ENCODE measurements at regions not wholly inside any gene's neighbourhood (a gene's known extent, or its start where the extent isn't known, plus 50 kb on each side); places are given as distances from the start of the nearest gene placed in this dataset.

DNA sequence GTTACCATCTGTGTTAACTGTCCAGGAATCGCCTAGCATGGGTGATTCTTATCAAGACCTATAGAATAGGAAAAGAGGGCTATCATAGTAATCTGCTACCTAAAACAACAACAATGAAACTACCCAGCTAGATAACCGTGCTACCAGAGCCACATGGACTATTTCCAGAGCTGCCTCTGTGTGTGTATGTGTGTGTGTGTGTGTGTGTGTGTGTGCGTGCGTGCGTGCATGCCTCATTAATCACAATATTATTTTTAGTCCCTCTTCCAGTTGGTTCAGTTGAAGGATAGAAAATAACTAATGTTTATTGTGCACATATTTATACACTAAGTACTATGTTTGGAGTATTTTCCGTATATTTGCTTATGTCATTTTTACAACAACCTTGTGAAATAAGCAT, 201.1 kb downstream of the SP3 start:
- no peak for DNase-seq

DNA sequence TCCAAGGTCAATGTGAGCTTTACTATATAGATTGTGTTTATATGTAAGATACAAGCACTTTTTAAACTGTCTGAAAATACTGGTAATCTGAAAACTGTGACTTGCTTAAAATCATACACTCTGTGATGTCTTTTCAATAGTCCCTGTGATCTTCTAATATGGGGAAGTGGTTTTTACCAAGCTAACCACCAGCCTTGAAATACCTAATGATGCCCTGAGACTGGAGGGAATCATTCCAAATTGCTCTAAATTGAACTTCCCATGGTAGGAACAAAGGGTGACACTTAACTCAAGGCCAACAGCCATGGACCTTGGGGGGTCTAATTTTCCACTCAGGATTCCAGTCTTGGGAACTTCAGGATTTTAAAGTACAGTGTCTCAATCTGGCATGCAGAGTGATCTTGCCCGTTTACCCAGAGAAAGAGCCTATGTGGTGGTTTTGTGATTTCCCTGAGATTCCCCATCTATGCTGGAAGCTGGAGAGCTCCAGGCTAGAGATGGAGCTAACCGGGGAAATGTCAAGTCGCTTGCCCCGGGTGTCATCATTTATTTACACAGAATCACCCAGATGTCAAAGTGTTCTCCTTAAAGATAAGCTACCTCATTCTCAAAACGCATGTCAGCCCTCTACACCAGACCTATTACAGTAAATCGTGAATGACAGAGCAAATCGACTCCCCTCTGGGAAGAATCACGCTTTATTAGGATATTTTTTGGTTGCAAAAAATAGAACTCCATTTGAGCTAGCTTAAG, 198.5 kb downstream of the SP3 start:
- no peak for DNase-seq

DNA sequence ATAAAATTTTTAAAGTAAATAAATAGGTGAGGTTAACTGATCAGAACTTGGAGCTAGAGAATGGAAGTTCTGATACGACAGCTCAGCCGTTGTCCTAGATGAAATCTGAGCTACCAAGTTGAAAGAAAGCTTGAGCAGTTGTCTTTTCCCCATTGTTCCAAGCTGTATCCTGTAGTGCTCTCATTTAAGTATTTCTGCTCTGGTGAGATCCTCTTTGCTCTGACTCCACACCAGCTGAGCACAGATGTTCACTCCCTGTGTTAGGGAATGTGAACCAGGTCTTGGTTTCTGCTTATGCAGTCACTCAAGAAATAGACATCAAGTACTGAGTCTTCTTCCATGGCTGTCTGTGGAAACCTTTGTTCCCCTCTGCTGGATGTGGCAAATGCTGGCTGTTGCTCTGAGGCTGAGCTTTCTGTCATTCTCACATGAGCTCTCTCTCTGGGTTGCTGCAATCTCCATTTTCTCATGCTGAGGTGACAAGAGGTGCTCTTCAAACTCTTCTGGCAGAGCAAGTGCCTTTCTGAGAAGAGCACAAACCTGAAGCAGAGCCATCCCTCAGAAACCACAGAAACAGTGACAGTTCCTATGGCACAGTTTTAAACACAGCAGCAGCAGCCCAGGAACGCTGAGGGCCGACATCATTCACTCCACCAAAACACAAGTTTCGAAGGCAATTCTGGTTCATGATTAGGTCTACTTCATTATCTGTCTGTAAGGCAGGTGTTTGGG, 194.1 kb downstream of the SP3 start:
- DNase-seq: no peak

DNA sequence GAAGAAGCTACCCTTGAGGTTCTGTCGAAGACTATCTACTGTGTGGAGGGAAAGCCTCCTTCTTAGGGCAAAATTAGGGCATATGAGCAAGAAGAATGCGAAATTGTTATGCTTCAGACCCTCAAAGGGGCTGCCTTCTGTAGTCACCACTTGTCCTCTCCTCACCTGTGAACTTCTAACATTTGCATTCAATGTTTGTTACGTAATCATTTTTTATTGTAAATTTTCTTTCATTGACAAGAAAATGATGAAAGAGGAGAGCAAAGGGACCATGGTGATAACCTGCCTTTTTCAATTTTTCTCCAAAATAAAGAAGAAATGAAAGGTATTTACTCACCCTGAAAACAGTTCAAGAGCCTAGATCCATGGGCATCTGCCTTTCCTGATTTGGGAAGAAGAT, 193.0 kb downstream of the SP3 start:
- no peak for DNase-seq

DNA sequence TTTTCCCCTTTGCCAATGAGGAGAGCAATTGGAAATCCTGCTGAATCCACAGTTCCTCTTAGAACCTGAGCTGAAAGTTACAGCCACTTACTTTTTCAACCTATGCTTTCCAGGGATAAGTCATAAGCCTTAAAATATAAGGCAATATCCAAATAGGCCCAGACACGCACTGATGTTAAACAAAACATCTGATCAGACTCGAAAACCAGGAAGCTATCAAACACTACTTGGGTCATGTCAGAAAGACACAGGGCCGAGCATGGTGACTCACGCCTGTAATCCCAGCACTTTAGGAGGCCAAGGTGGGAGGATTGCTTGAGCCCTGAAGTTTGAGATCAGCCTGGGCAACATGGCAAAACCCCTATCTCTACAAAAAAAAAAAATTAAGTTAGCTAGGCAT, 192.1 kb downstream of the SP3 start:
- no peak for DNase-seq

DNA sequence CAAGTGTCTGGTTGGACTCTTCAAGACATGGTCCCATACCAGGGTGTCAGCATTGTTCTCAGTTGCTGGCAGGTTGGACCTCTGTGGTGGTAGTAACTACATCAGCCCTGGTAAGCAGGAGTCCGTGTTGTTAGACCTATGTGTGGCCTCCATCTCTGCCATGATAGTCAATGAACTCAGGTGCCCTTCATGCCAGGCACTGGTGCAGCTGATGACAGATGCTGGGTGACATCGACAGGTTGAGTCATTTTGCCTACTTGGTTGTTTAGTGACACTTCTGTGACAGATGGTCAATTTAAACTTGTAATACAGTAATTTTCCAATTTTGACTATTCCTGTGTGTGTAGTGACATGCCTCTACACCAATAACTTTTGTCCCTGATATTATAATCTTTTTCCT, 189.7 kb downstream of the SP3 start:
- DNase-seq: no peak

DNA sequence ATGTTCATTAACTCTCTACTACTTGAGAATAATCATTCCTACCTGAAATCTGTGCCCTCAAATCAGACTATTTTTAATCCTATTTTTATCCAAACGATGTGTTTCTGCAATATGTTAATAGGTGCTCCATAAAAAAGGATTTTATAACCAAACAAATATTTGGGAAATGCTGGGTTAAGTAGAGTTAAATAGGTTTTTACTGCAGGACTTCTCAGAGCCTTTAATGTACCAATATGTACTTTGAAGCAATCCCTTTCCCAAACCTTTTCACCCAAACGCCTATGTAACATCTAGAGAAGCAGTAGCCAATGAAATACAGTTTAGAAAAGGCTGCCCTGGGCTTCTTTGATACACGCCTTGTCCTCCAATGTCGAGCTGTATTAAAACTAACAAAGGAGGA, 182.5 kb downstream of the SP3 start:
- DNase-seq: no peak

DNA sequence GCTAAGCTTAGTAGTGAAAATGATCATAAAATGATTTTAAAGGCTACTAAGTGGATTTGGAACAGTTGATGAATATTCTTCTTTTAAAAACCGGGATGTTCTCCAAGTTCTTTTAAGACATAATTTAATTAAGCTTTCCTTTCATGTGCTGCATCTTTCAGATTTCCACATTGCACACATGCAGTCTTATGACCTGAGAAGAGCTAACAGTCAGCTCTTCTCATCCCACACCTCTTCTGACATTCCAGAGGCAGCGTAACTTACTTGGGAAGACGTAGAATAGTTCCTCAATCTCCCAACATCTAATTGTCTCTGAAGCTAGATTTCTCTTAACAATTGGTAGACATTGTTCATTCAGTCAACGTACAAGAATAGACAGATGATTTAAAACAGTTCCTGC, 181.8 kb downstream of the SP3 start:
- DNase-seq: no peak

DNA sequence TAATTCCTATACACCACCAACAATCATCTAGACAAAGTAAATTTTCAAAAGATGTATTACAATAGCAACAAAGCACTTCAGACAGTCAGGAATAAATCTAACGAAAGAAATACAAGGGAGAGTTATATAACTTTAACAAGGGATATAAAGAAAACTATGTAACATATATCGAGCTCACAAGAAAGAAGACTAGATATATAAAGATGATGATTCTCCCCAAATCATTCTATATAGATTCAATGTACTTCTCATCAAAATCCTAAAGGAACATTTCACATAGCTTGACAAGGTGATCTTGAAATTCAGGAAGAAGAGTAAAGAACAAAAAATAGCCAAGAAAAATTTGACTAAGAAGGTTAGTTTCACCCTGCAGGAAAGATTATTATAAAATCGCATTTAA, 179.4 kb downstream of the SP3 start:
- no peak for DNase-seq

DNA sequence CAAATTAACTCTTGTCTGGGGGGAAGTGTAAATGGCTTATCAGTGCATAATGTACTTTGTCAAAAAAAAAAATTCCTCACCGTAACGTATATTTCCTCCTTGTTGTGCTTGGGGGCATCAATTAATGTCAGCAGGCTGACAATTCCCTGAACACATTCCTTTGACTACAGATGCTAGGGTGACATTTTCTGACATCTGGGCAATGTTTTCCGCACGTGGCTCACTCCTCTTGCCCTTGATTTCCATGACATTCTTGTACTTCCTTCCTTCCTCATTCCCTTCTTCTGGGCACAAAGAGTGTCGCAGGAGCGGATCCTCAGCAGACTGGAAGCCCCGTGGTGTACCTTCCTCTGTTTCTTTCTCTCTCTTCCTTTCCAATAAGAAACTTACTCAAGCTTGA, 173.7 kb downstream of the SP3 start:
- DNase-seq: no peak

DNA sequence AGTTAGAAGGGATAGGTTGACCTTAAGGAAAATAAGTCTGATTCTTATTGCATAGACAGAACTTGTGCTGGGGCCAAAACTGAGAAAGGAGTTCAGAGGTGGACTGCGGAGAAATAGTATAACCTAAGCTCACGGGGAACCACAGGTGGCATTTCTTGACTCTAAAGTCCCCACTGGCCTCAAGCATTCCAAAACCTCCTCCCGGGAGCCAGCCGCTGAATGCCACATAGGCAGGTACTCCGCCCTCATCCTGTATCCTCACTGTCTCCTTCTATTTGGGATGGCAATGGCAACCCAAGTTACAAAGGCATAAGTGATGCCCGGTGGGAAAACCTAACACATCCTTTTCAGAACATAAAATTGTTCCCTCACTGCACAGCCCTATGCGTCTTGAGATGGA, 173.0 kb downstream of the SP3 start:
- no peak for DNase-seq

DNA sequence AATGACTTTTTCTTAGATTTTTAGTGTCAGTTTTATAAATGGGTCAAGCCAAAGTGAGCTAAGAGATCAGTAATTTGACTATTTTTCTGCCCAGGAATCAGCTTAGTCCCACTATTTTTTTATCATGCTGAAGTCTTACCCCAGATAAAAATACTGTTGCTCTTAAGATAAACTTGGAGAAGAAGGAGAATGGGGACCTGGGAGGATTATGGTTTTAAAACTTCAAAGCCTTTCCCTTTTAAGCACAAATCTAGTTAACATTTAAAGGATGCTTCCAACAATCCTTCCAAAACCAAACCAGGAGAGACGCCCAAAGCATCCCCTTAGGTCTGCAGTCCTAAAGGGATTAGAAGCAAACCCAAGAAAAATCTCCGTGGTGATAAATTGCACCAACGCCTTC, 172.4 kb downstream of the SP3 start:
- no peak for DNase-seq

DNA sequence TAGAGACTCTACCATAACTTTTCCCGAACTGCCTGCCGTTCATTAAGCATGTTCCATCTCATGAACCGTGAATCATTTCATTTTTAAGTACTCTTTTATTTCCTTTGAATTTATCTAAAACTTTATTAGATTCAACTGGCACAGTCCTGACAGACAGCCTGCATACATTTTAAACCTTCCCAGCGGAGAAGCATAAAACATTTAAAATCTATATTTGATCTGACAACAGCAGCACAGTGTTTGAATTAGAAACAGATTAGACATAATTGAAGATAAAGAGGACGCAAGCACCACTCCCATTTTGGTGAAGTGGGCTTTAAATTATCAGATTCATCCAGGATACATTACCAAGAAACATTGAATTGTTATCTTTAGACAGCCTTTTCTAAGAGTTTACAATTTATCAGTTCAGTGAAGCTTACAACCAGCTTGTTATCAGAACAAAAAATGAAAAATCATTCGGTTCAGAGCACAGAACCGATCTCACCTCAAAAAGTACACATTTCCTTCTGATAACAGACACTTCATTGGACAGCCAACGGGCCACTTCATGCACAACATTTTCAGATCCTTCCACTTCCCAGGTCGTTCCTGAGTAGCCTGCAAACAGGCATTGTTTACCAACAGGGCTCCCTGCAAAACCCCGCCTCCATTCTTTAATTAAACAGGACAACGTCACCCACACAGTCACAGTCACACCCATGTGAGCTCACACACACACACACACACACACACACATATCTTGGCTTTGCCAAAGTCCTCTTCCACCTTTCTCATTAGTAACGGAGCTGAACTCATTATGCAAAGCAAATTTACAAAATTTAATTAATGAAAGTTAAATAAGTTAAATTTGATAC, 171.2 kb downstream of the SP3 start:
- no peak for DNase-seq

DNA sequence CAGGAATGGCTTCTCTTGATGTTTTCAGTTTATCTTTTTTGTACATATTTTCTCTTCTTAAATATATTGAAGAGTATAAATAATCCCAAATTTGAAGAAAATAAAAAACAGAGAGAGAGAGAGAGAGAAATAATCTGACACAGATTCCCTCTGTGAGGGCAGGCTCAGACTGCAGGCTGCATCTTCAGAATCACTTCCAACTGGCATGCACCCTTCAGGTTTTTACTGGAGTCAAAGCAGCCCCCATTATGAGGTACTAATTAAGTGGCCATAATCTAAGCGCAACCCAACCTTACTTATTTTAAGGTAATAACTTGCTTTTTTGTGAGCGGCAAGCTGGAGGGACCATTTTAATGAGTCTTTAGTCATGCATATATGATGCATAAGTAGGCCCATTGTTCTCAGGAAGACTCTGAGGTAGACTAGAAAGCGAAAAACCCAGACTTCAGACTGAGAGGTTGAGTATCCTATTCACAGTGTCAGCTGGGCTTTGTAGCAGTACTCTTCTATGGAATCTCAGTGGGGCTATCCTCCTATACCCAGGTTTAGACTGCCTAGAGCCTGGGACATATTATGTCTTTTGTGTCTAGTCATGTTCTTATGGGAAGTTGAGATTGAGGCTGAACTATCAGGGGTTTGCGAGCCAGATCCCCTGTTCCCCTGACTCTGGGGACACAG, 167.4 kb downstream of the SP3 start:
- DNase-seq: no peak

DNA sequence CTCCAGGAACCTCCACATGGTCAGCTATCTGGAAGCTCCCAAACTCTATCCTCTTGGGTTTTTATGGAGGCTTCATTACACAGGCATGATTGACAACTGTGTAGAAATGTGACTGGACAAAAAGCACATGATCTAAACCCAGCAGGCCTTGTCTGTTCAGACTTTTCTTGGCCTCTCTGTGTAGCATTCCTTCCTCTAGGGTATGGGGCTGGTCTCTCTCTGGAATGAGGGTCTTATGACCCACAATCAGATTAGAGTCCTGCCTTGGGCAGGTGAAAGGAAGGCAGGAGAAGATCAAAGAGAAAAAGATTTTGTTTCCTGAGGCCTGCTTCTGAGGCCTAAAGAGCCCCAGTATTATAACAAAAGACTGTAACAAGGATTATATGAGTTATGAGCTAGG, 162.7 kb downstream of the SP3 start:
- DNase-seq: no peak

DNA sequence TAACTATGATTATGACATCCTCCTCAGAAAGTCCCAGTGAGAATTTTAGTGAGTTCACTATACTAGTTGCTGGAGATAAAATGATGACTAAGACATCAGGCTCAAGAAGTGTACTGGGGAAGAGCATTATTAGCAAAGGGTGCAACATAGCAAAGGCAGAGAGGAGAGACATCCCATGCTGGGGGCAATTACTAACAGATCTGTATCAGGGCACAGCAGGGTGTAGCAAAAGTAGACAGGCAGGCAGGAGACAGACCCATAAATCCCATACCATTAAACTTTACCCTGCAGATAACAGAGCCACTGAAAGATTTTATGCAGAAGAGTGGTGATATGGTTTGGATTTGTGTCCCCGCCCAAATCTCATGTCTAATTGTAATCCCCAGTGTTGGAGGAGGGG, 161.7 kb downstream of the SP3 start:
- no peak for DNase-seq

DNA sequence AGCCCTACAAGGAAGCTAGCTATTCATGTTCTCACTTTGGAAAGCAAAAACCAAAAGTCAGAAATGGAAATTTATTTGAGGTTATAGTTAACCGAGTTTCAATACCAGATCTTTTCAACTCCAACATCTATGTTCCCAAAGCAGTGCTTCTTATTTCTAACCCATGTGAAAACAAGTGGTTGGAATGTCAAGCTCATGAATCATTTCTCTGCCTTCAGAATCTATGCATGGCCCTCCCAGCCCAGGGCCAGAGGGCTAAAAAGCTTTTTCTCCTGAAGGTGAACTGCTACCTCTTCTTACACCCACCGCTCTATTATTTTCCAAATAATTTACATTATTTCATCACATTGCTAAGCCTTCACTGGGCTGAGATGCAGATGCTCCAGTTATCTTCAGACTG, 158.4 kb downstream of the SP3 start:
- no peak for DNase-seq

DNA sequence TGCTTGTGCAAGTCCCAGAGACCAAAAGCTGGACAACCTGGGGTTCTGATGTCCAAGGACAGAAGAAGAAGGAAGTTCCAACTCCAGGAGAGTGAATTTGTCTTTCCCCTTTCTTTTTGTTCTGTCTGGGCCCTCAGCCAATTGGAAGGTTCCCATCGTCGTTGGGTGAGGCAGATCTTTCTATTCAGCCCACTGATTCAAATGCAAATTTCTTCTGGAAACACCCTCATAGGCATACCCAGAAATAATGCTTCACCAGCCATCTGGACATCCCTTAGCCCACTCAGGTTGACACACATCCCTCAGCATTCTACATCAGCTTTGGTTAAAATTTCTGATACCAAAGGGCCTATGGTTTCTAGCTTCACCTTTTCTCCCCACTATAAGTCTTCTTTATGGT, 156.5 kb downstream of the SP3 start:
- DNase-seq: no peak

DNA sequence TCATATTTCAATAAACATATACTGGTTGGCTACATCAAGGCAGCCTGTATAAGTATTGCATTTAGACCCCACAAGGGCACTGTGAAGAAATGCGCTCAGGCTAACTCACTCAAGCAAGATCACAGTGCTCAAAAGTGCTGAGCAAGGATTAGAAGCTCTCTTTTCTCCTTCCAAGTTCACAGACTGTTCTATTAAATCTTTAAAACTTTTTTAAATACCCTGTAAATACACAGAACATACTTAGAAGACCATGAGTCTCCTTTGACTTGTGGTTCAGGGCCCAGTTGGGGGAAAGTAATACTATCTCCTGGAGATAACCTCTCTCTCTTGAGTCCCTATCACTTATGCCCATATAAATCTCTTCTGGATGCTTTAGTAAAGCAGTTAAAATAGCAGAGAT, 152.9 kb downstream of the SP3 start:
- no peak for DNase-seq

DNA sequence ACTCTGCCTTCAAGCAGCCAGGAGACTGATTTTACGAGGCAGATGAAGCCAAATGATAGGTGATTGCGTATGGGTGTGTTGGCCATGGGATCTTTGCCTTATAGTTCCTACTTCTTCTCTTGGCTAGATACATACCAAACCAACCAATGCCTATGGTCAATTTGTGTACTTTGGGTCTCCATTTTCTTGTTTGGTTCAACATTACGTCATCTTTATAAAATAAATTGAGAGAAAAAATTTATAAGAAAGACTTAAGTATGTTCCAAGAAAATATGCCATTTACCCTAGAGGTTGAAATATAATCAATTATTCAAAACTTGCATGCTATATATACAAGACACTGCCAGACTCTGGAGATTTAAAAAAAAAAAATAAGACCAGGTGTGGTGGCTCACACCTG, 150.9 kb downstream of the SP3 start:
- no peak for DNase-seq

DNA sequence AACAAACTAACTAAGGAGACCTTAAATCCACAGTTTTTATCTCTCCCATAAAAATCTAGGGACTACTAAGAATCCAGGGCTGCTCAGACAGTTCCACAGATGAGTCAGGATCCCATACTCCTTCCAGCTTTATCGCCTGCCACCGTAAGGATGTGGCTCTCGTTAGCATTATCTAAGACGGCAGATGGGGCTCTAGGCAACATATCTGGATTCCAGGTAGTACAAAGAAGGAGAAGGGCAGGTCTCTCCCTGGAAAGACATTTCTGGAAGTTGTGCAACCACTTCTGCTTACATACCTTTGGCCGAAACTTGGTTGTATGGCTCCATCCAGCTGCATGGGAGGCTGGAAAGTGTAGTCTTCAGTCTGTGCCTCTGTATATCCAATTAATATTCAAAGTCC, 149.4 kb downstream of the SP3 start:
- no peak for DNase-seq

DNA sequence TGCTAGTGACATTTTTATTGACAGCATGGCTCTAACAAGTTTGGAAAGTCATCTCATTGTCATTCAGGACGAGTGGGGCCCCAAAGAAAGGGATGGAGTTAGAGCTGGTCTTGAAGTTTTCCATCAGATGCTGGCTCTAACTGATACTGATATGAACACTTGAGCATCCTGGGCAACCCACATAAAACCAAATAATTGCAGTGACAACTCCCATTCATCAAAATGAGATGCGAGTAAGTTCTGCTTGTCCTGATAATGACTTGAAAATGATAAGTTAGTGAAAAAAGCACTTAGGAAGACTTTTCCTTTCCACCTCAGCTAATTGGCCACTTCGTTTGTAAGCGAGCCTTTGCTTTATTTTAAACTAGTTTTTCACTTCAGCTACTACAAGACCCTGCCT, 147.6 kb downstream of the SP3 start:
- no peak for DNase-seq

Data from muscle of arm (tissue), 1 donor.